Memory B cell (primary cell): ENCODE measurements at regions not wholly inside any gene's neighbourhood (a gene's known extent, or its start where the extent isn't known, plus 50 kb on each side); places are given as distances from the start of the nearest gene placed in this dataset.

Source experiments
- ATAC-seq: fragments of 150-1000 bp; cut with Tn5 transposase; 2 replicates; pipeline ENCODE4 v1.10.0; 2021; ENCODE audit warnings: low read depth, mild to moderate bottlenecking, moderate library complexity
- DNase-seq, 2 donors: peaks; one replicate each; pipeline ENCODE4 v3.0.0; 2022; ENCODE audit warnings: low spot score in 2 of 2
- H3K27ac Mint-ChIP-seq: one replicate; pipeline ENCODE4 v1.8.0; 2022; ENCODE audit warnings: mild to moderate bottlenecking, moderate library complexity, mixed read lengths
- H3K27me3 Mint-ChIP-seq: one replicate; pipeline ENCODE4 v1.8.0; 2022; ENCODE audit warnings: mixed read lengths
- H3K36me3 Mint-ChIP-seq: one replicate; pipeline ENCODE4 v1.8.0; 2022; ENCODE audit warnings: mild to moderate bottlenecking, mixed read lengths
- H3K4me1 Mint-ChIP-seq: one replicate; pipeline ENCODE4 v1.8.0; 2022; ENCODE audit warnings: mixed read lengths
- H3K4me3 Mint-ChIP-seq: one replicate; pipeline ENCODE4 v1.8.0; 2022; ENCODE audit warnings: mild to moderate bottlenecking, moderate library complexity, mixed read lengths
- H3K9me3 Mint-ChIP-seq: one replicate; pipeline ENCODE4 v1.8.0; 2022; ENCODE audit warnings: mixed read lengths

DNA sequence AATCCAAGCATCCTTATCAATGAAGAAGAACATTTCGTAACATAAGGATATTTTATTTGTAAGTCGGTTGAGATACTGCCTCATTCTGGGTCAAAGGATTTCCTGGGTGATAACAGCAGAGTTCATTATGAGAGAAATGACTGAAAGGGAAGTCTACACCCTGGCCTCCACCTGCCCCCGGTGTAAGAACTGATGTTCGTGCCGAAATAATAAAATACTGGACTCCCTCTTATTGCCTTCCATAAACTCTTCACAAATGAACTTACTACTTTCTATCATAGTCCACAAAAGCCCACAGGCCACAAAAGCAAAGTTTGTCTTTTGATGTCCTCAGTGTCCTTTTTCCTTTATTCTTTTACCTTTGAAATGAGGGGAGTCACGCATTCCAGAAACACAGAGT lies 174.4 kb downstream of the SERPINI1 start:
- no peak overlapping the region for H3K4me3 Mint-ChIP-seq
- H3K36me3 Mint-ChIP-seq, result no peaks in the 10 kb centered on the region
- H3K9me3 Mint-ChIP-seq, result no peaks in the 10 kb centered on the region
- H3K4me1 Mint-ChIP-seq, result no peaks in the 10 kb centered on the region
- no peak overlapping the region for H3K27ac Mint-ChIP-seq
- ATAC-seq, result no peak
- no peak for DNase-seq
- peaks cover 16% of the 10 kb centered on the region for H3K27me3 Mint-ChIP-seq

DNA sequence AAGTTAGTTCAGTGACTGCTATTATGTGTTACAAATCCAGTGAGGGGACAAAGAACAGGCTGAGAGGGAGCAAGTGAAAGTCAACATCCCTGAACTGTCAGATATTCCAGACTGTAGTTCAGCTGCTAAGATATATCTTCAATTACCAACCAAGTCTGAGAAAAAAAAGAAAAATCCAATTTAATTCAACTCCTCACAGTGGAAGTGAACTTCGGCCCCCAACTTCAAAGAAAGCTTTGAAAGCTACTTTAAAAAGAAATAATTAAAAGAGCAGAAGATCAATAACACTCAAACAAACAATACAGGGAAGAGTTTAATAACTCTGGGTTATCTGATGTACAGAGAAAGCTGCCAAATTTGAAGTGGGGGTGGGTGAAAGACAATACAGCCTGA lies 174.0 kb downstream of the SERPINI1 start:
- ATAC-seq, result no peak
- no peak for DNase-seq
- no peak overlapping the region for H3K4me3 Mint-ChIP-seq
- H3K27ac Mint-ChIP-seq, result no peak overlapping the region
- no peaks in the 10 kb centered on the region for H3K9me3 Mint-ChIP-seq
- peaks cover 16% of the 10 kb centered on the region for H3K27me3 Mint-ChIP-seq
- H3K36me3 Mint-ChIP-seq, result no peaks in the 10 kb centered on the region
- H3K4me1 Mint-ChIP-seq, result no peaks in the 10 kb centered on the region

DNA sequence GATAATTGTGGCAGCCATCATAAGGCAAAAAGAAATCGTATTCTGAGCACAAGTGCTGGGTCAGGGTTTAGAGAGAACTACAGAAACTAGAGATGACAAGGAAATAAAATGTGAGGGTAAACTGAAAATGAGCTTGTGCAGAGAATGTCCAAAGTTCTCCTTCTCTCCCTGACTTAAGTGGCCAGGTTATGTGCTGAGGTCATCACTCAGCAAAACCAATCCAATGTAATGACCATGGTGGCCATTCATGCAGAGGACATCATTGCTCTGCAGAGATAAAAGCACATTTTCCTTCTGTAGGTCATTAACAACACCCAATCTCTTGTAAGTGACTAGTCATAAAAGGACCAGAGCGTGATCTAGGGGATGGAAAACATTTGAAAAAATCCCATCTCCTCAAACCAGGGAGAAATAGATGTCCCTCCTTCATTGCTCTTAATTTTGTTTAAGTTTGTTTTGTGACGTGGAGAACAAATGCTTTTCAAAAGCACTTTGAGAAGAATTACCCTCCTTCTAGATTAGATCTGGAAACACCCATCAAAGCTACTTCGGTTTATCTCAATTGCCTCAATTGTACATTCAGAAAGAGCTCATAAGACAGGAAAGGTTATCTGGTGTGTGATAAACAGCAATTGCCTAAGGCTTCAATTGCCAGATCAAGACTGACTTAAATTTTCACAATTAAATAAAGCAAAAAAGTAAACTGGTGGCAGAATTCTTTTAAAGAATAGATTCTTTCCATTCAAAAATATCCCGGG lies 173.4 kb downstream of the SERPINI1 start:
- Mint-ChIP-seq H3K4me1 (no peaks in the 10 kb centered on the region), H3K4me3 (no peak overlapping the region), H3K27ac (no peak overlapping the region), H3K36me3 (no peaks in the 10 kb centered on the region), H3K9me3 (no peaks in the 10 kb centered on the region), H3K27me3 (peaks cover 16% of the 10 kb centered on the region)
- ATAC-seq, result no peak
- no peak for DNase-seq

DNA sequence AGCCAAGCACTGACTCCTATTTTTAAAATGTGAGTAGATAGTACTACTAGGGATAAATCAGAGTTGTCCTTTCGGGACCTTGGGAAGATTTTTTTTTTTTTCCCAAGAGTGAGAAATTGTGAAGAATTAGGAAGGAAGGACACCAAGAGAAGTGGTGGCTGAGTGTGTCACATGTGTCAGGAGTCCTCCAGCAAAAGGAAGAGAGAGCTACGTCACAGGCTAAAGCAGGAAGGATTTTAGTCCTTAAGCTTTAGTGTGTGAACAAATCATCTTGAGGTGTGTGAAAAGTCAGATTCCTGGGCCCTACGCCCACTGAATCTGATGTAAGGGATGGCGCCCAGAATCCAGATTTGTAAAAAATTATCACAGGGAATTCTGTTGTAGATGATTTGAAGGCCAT lies 172.7 kb downstream of the SERPINI1 start:
- H3K9me3 Mint-ChIP-seq, result no peaks in the 10 kb centered on the region

DNA sequence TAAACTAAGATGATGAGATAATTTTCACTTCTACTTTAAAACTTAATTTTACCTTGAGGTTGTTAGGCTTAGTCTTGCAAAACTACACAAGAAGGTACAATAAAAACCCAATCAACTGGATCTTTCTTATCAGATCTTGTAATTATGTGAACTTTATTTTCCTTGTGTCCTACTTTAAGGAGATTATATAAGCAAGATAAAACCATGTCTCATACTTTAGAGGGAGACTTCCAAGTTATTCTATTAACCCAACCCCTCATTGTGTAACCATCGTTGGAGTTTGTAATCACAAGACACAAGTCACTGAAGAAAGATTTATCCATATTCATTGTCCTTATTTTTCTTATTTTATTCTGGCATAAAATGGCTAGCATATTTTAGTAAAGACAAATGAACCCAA lies 165.6 kb downstream of the SERPINI1 start:
- H3K4me3 Mint-ChIP-seq, result no peak overlapping the region
- DNase-seq (no peak), ATAC-seq (no peak)
- no peaks in the 10 kb centered on the region for H3K4me1 Mint-ChIP-seq
- H3K27ac Mint-ChIP-seq, result no peak overlapping the region
- H3K36me3 Mint-ChIP-seq, result no peaks in the 10 kb centered on the region
- H3K27me3 Mint-ChIP-seq, result peaks cover 3% of the 10 kb centered on the region
- H3K9me3 Mint-ChIP-seq, result no peaks in the 10 kb centered on the region

More for the DNA sequence above, 172.7 kb downstream of the SERPINI1 start:
- Mint-ChIP-seq H3K36me3 (no peaks in the 10 kb centered on the region), H3K4me3 (no peak overlapping the region), H3K27me3 (peaks cover 19% of the 10 kb centered on the region), H3K4me1 (no peaks in the 10 kb centered on the region), H3K27ac (no peak overlapping the region)
- DNase-seq (no peak), ATAC-seq (no peak)

DNA sequence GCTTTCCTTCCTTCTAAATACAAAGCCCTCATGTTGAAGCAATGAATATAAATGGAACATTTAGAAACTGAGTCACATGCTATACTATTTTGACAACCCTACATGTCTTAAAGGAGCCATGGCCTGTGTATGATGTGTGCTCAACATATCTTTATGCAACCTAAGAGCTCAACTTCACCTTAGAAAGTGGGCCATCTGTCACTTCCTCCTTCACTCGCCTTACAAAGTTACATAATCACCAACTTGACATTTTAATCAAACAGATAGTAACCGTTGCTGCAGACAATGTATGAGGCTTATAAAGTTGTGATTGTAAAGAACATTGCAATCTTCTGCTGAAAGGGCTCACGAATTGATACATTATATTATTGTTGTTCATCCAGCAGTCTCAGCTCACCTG lies 163.6 kb downstream of the SERPINI1 start:
- Mint-ChIP-seq H3K36me3 (no peaks in the 10 kb centered on the region), H3K9me3 (no peaks in the 10 kb centered on the region), H3K4me1 (no peaks in the 10 kb centered on the region), H3K27ac (no peak overlapping the region), H3K4me3 (no peak overlapping the region), H3K27me3 (peaks cover 3% of the 10 kb centered on the region)
- DNase-seq (no peak), ATAC-seq (no peak)

DNA sequence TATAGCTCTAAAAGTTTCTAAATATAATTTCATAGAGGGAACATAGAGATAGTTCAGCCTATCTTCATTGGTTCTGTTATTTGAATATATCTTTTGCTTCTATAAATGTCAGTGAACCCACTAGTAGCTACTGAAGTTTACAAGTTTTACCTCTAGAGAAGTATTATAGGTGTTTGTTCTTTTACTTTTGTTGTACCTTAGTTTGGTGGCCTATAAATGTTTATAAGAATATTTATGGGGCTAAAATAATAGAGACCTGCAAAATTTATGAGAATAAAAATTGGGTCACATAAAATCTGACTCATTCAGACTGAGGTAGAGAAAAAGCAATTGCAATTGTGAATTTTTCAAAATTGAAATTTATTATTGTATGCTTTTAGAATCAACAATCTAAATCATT lies 162.6 kb downstream of the SERPINI1 start:
- no peak for ATAC-seq
- Mint-ChIP-seq H3K36me3 (no peaks in the 10 kb centered on the region), H3K27me3 (no peaks in the 10 kb centered on the region), H3K4me3 (no peak overlapping the region), H3K4me1 (no peaks in the 10 kb centered on the region), H3K9me3 (no peaks in the 10 kb centered on the region), H3K27ac (no peak overlapping the region)
- DNase-seq, result no peak

DNA sequence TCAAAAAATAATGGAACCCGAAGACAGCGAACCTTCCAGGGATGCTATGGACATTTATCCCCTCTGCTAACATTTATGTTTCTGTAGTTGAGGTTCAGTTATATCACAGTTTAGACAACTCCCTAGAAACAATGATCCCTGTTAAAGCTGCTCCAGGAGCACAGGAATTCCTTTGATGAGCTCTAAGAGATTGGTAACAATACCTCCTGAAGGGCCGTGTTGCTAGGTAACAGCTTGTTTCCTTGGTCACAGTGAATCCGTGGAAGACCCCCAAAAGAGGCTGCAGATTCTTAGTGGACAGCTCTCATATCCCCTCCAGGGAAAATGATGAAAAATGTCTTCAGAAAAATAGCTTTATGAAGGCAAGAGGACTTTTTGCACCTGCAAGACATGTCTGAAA lies 160.2 kb downstream of the SERPINI1 start:
- DNase-seq (no peak), ATAC-seq (no peak)
- Mint-ChIP-seq H3K36me3 (no peaks in the 10 kb centered on the region), H3K9me3 (no peaks in the 10 kb centered on the region), H3K4me1 (no peaks in the 10 kb centered on the region), H3K27me3 (peaks cover 3% of the 10 kb centered on the region), H3K27ac (no peak overlapping the region), H3K4me3 (no peak overlapping the region)

DNA sequence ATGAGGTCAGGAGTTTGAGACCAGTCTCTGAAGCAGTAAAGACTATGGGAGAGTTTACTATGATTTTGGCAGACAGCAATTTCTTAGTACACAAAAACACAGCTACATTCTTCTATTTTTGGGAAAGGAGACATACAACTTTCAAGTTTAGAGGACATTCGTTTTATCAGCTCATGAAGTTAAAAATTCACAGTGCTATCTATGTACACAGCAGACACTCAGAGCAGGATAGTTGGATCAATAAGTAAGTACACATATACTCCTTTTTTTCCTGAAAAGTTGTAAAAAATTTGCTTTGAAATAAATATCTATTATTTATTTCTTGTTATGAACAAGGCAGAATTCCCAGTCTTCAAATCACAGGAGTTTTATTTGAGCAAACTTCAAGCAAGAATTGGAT lies 159.7 kb downstream of the SERPINI1 start:
- peaks cover 4% of the 10 kb centered on the region for H3K27me3 Mint-ChIP-seq
- no peak overlapping the region for H3K4me3 Mint-ChIP-seq
- ATAC-seq (no peak), DNase-seq (no peak)
- H3K27ac Mint-ChIP-seq, result no peak overlapping the region
- H3K4me1 Mint-ChIP-seq, result no peaks in the 10 kb centered on the region
- no peaks in the 10 kb centered on the region for H3K9me3 Mint-ChIP-seq
- H3K36me3 Mint-ChIP-seq, result no peaks in the 10 kb centered on the region

DNA sequence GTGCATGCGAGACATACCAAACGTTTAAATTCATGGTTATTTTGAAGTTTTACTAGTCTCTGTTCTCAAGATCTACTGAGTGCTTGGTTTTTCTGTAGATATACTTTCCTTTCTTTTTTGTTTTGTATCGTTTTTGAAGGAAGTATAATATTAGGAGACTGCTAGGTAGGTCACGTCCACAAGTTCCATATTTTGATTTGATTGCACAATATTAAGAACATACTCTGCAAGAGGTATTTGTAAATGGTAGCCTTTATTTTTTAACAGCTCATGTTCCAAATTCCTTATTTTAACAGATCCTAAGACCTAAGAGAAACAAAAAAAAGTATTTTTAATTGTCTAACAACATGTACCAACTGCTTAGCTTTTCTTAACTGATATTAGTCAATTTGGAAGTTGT lies 156.7 kb downstream of the SERPINI1 start:
- Mint-ChIP-seq H3K27me3 (peaks cover 4% of the 10 kb centered on the region), H3K36me3 (no peaks in the 10 kb centered on the region), H3K4me1 (no peaks in the 10 kb centered on the region), H3K27ac (no peak overlapping the region), H3K9me3 (no peaks in the 10 kb centered on the region), H3K4me3 (no peak overlapping the region)
- DNase-seq (no peak), ATAC-seq (no peak)

DNA sequence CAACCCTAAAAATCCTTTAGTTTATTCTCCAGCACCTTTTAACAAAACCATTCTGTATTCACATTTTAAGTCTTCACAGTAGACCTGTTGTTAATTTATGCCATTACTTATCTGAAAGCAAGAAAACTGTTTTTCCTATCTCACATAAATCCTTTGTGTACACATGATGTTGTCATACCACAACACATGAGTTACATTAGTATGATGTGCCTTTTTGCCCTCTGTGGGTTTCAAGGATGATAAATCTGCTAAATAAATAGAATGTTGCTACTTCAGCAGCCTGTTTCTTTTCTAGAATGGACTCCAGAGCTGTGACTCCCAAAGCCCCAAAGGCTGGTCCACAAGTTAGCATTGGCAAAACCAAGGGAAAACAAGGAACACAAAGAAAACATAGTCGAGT lies 151.6 kb downstream of the SERPINI1 start:
- Mint-ChIP-seq H3K4me3 (no peak overlapping the region), H3K9me3 (no peaks in the 10 kb centered on the region), H3K27me3 (peaks cover 7% of the 10 kb centered on the region), H3K27ac (no peak overlapping the region), H3K36me3 (no peaks in the 10 kb centered on the region), H3K4me1 (no peaks in the 10 kb centered on the region)
- no peak for DNase-seq
- no peak for ATAC-seq

DNA sequence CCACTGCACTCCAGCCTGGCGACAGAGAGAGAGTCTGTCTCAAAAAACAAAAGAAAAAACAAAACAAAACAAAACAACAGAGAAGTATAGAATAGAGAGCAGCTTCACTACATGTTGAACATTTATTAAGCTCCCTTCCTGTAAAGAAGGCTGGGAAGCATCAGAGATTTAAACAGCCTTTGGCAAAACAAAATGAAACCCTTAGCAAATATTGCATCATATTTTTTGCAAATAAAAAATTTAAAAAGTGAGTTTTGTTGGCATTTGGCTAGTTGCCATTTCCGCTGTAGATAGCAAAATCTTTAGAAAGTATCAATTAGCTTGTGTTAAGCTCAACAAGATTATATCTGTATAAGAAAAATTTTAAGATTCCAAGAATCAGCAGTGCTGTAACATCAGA lies 151.2 kb downstream of the SERPINI1 start:
- H3K27ac Mint-ChIP-seq, result no peak overlapping the region
- no peaks in the 10 kb centered on the region for H3K4me1 Mint-ChIP-seq
- peaks cover 5% of the 10 kb centered on the region for H3K27me3 Mint-ChIP-seq

DNA sequence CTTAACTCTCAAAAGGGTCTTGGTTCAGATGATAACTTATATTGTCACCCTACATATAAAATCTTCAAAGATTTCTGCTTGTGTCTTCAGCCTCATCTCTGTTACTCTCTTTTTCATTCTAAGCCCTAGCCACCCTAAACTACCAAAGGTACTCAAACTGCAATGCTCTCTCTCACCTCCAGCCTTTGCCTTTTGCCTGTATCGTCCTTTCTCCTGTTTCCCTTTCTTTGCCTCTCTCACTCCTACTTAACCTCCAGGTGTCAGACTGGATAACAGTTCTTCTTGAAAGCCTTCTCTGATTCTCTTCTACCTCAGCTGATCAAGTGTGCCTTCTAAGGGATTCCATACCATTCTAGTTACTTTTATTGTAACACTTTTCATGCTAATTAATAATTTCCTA lies 149.8 kb downstream of the SERPINI1 start:
- H3K36me3 Mint-ChIP-seq, result no peaks in the 10 kb centered on the region
- H3K27ac Mint-ChIP-seq, result no peak overlapping the region
- ATAC-seq, result no peak
- H3K4me1 Mint-ChIP-seq, result no peaks in the 10 kb centered on the region
- H3K27me3 Mint-ChIP-seq, result peaks cover 2% of the 10 kb centered on the region
- no peaks in the 10 kb centered on the region for H3K9me3 Mint-ChIP-seq
- H3K4me3 Mint-ChIP-seq, result no peak overlapping the region
- no peak for DNase-seq

More for the DNA sequence above, 151.2 kb downstream of the SERPINI1 start:
- DNase-seq (no peak), ATAC-seq (no peak)
- no peaks in the 10 kb centered on the region for H3K9me3 Mint-ChIP-seq
- H3K4me3 Mint-ChIP-seq, result no peak overlapping the region
- H3K36me3 Mint-ChIP-seq, result no peaks in the 10 kb centered on the region

DNA sequence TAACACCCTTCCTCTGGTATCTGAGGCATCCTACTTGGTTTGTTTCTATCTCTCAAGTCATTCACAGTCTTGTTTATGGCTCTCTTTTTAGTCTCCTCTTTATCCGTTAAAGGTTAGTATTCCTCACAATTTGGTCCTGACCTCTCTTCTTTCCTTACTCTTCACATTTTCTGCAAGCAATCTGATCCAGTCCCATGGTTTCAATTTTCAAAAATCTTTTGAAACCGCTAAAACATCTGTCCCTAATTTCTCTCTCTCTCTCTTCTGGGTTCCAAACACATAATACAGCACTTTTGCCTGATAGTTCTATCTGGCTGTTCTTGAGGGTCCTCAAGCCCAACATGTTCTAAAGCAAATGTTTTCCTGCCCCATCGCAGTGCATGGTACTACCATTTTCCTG lies 149.0 kb downstream of the SERPINI1 start:
- H3K27ac Mint-ChIP-seq, result no peak overlapping the region
- no peak overlapping the region for H3K4me3 Mint-ChIP-seq
- H3K27me3 Mint-ChIP-seq, result peaks cover 4% of the 10 kb centered on the region
- no peak for DNase-seq
- H3K9me3 Mint-ChIP-seq, result no peaks in the 10 kb centered on the region
- no peaks in the 10 kb centered on the region for H3K36me3 Mint-ChIP-seq
- no peak for ATAC-seq
- no peaks in the 10 kb centered on the region for H3K4me1 Mint-ChIP-seq

DNA sequence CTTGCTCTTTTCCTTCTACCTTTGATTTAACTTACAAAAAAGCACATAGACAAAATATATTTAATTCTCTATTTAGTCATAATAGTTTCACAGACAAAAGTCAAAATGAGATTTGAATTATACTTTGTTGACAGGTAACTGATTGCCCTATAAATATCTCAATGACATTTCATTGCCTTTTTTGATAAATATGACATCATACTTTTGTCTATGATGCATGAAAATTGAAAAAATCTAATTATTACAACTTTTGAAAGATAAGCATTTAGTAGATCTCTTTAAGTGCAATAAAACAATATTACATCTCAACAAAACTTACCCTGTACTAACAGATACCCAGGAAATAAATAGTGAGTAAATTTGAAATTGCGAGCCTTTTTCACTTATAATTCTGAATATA lies 147.9 kb downstream of the SERPINI1 start:
- ATAC-seq (no peak), DNase-seq (no peak)
- H3K4me3 Mint-ChIP-seq, result no peak overlapping the region
- H3K27ac Mint-ChIP-seq, result no peak overlapping the region
- no peaks in the 10 kb centered on the region for H3K36me3 Mint-ChIP-seq
- peaks cover 4% of the 10 kb centered on the region for H3K27me3 Mint-ChIP-seq
- no peaks in the 10 kb centered on the region for H3K9me3 Mint-ChIP-seq
- H3K4me1 Mint-ChIP-seq, result no peaks in the 10 kb centered on the region
